ENCODE measurements at regions not wholly inside any gene's neighbourhood (a gene's known extent, or its start where the extent isn't known, plus 50 kb on each side); places are given as distances from the start of the nearest gene placed in this dataset.

- DNase-seq: no peak
These were observed 228.9 kb downstream of the SNRPN start for GRCh38 chr15:25183581-25184251.

GRCh38 chr15:25184356-25185155 is 229.8 kb downstream of the SNRPN start:
- no peak for DNase-seq

GRCh38 chr15:25185156-25185710 is 230.4 kb downstream of the SNRPN start:
- no peak for DNase-seq

GRCh38 chr15:25185791-25186190 is 231.0 kb downstream of the SNRPN start:
- DNase-seq: no peak

GRCh38 chr15:25186411-25186810 is 231.6 kb downstream of the SNRPN start:
- DNase-seq: no peak

- no peak for DNase-seq
These were observed 232.3 kb downstream of the SNRPN start for GRCh38 chr15:25186906-25187645.

GRCh38 chr15:25188051-25188450 is 233.3 kb downstream of the SNRPN start:
- DNase-seq: no peak

GRCh38 chr15:25188551-25189101 is 233.8 kb downstream of the SNRPN start:
- DNase-seq: no peak

- DNase-seq: no peak
These were observed 234.8 kb downstream of the SNRPN start for GRCh38 chr15:25189551-25189950.

- DNase-seq: no peak
These were observed 237.9 kb downstream of the SNRPN start for GRCh38 chr15:25192651-25193050.

GRCh38 chr15:25207369-25207768 is 231.5 kb downstream of the UBE3A start:
- DNase-seq: no peak

- no peak for DNase-seq
These were observed 230.1 kb downstream of the UBE3A start for GRCh38 chr15:25208735-25209134.

- no peak for DNase-seq
These were observed 218.0 kb downstream of the UBE3A start for GRCh38 chr15:25220834-25221233.

- DNase-seq: no peak
These were observed 214.4 kb downstream of the UBE3A start for GRCh38 chr15:25224396-25224795.

- DNase-seq: no peak
These were observed 212.5 kb downstream of the UBE3A start for GRCh38 chr15:25226360-25226759.

- DNase-seq: no peak
These were observed 210.6 kb downstream of the UBE3A start for GRCh38 chr15:25228261-25228660.

GRCh38 chr15:25230442-25230841 is 208.4 kb downstream of the UBE3A start:
- no peak for DNase-seq

GRCh38 chr15:25233766-25234350 is 205.0 kb downstream of the UBE3A start:
- no peak for DNase-seq

- DNase-seq: no peak
These were observed 204.0 kb downstream of the UBE3A start for GRCh38 chr15:25234831-25235230.

GRCh38 chr15:25235391-25235790 is 203.4 kb downstream of the UBE3A start:
- no peak for DNase-seq

- no peak for DNase-seq
These were observed 202.5 kb downstream of the UBE3A start for GRCh38 chr15:25236143-25236860.

- DNase-seq: no peak
These were observed 202.0 kb downstream of the UBE3A start for GRCh38 chr15:25236861-25237155.
